HEK293 (cell line): ENCODE measurements at regions not wholly inside any gene's neighbourhood (a gene's known extent, or its start where the extent isn't known, plus 50 kb on each side); places are given as distances from the start of the nearest gene placed in this dataset.

Experiments
- CTCF ChIA-PET: fragments of 350-600 bp; formaldehyde crosslinking; extraction: SDS; loops from one replicate; lab custom pipeline; 2021; ENCODE audit warnings: antibody characterized with exemption; lab: Yijun Ruan, JAX
- POLR2A ChIA-PET: fragments of 300-600 bp; formaldehyde crosslinking; extraction: SDS; loops from one replicate; lab custom pipeline; 2020; ENCODE audit warnings: antibody characterized with exemption, inconsistent platforms; lab: Yijun Ruan, JAX
- H3K27ac ChIP-seq: fragments of 200-500 bp; sonication (Bioruptor generic); 2 replicates; pipeline ENCODE4 v1.5.1; 2014; ENCODE audit warnings: low read depth, low read length, control low read depth, inconsistent platforms; ENCODE audit errors: extremely low read depth
- H3K36me3 ChIP-seq, 2 experiments: fragments of 200-500 bp in 1 of 2; sonication (Bioruptor generic) in 1 of 2; 1 replicate in 1 of 2; 2 replicates in 1 of 2; pipeline ENCODE4 v1.5.1; 2014 to 2017; ENCODE audit warnings: inconsistent platforms in 2 of 2, low read length in 2 of 2; ENCODE audit not compliant: control insufficient read depth in 2 of 2, insufficient read depth in 1 of 2
- H3K4me1 ChIP-seq: fragments of 200-500 bp; sonication (Bioruptor generic); 2 replicates; pipeline ENCODE4 v1.5.1; 2014; ENCODE audit warnings: mild to moderate bottlenecking, low read length, inconsistent platforms; ENCODE audit not compliant: control insufficient read depth, insufficient read depth
- H3K4me3 ChIP-seq: 2 replicates; pipeline ENCODE4 v1.5.1; 2011; ENCODE audit warnings: low read depth, mild to moderate bottlenecking, control low read depth, low read length, moderate library complexity
- H3K9me3 ChIP-seq: fragments of 200-500 bp; sonication (Bioruptor generic); 2 replicates; pipeline ENCODE4 v1.5.1; 2014; ENCODE audit warnings: low read depth, low read length, inconsistent platforms; ENCODE audit not compliant: control insufficient read depth, insufficient read depth
- GLIS1 ChIP-seq: fragments of 450-650 bp; formaldehyde crosslinking; IDR thresholded peaks from 2 replicates; pipeline ENCODE4 v1.5.1; 2016; ENCODE audit warnings: missing biosample characterization, missing genetic modification characterization
- KLF7 ChIP-seq: fragments of 450-650 bp; formaldehyde crosslinking; IDR thresholded peaks from 2 replicates; pipeline ENCODE4 v1.5.1; 2016; ENCODE audit warnings: missing biosample characterization, missing genetic modification characterization, borderline replicate concordance
- PRDM2 ChIP-seq: fragments of 450-650 bp; formaldehyde crosslinking; IDR thresholded peaks from 2 replicates; pipeline ENCODE4 v1.5.1; 2016; ENCODE audit warnings: missing biosample characterization, missing genetic modification characterization, borderline replicate concordance
- PRDM6 ChIP-seq: fragments of 450-650 bp; formaldehyde crosslinking; IDR thresholded peaks from 2 replicates; pipeline ENCODE4 v1.5.1; 2017; ENCODE audit warnings: missing biosample characterization, missing genetic modification characterization
- RBAK ChIP-seq: fragments of 450-650 bp; formaldehyde crosslinking; IDR thresholded peaks from 2 replicates; pipeline ENCODE4 v1.5.1; 2016; ENCODE audit warnings: missing biosample characterization, missing genetic modification characterization
- YY2 ChIP-seq: fragments of 450-650 bp; formaldehyde crosslinking; IDR thresholded peaks from 2 replicates; pipeline ENCODE4 v1.5.1; 2016; ENCODE audit warnings: missing biosample characterization, missing genetic modification characterization
- ZNF112 ChIP-seq: fragments of 450-650 bp; formaldehyde crosslinking; IDR thresholded peaks from 2 replicates; pipeline ENCODE4 v1.5.0; 2017; ENCODE audit warnings: missing biosample characterization, missing genetic modification characterization
- ZNF280C ChIP-seq: fragments of 450-650 bp; formaldehyde crosslinking; IDR thresholded peaks from 2 replicates; pipeline ENCODE4 v1.5.1; 2016; ENCODE audit warnings: missing biosample characterization, missing genetic modification characterization
- ZNF335 ChIP-seq: fragments of 450-650 bp; formaldehyde crosslinking; conservative IDR thresholded peaks from 2 replicates; pipeline ENCODE4 v1.5.1; 2016; ENCODE audit warnings: missing biosample characterization, missing genetic modification characterization
- ZNF37A ChIP-seq: fragments of 450-650 bp; IDR thresholded peaks from 2 replicates; pipeline ENCODE4 v1.5.1; 2018; ENCODE audit warnings: missing biosample characterization, missing genetic modification characterization
- ZNF658 ChIP-seq: fragments of 450-650 bp; formaldehyde crosslinking; IDR thresholded peaks from 2 replicates; pipeline ENCODE4; 2016; ENCODE audit warnings: missing biosample characterization, missing genetic modification characterization
- ZNF701 ChIP-seq: fragments of 450-650 bp; formaldehyde crosslinking; IDR thresholded peaks from 2 replicates; pipeline ENCODE4 v1.5.1; 2016; ENCODE audit warnings: missing biosample characterization, missing genetic modification characterization
- ZNF837 ChIP-seq: fragments of 450-650 bp; formaldehyde crosslinking; IDR thresholded peaks from 2 replicates; pipeline ENCODE4 v1.5.1; 2016; ENCODE audit warnings: missing biosample characterization, missing genetic modification characterization
- ZXDB ChIP-seq: fragments of 450-650 bp; formaldehyde crosslinking; IDR thresholded peaks from 2 replicates; pipeline ENCODE4 v1.5.1; 2016; ENCODE audit warnings: missing biosample characterization, missing genetic modification characterization
- TF ChIP-seq, protein P1 (sequence below): fragments of 450-650 bp; IDR thresholded peaks from 2 replicates; pipeline ENCODE4 v1.5.1; 2018; ENCODE audit warnings: missing biosample characterization, mild to moderate bottlenecking, missing genetic modification characterization
- TF ChIP-seq, protein P2 (sequence below): fragments of 450-650 bp; formaldehyde crosslinking; IDR thresholded peaks from 2 replicates; pipeline ENCODE4; 2016; ENCODE audit warnings: missing biosample characterization, missing genetic modification characterization
- TF ChIP-seq, protein P3 (sequence below): fragments of 450-650 bp; formaldehyde crosslinking; IDR thresholded peaks from 2 replicates; pipeline ENCODE4 v1.5.1; 2016; ENCODE audit warnings: missing biosample characterization, missing genetic modification characterization, borderline replicate concordance

DNA sequence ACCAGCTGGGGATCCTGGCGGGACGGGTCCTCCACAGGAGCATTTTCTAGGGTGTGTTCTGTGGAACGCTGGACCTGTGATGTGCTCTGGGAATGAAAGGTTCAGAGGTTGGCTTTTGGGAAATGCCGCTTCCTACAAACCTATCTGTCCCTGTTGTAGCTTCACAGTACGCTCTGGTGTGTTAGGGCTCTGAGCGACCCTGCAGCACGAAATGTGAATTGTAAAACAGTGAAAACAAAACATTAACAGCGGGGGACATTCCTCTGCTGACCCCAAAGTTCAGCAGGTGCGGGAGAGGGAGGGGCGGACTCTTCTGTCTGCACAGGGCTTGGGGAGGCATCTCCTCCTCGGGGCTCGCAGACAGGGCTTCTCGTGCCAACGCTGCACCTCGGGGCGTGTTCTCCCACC, 155.9 kb downstream of the NRN1 start:
- CTCF ChIA-PET = interaction anchor here (0.6 kb wide), 1 partner anchor 55 kb away, joined by 3 read pairs; no protein-coding TSS in a partner anchor
- H3K4me1 ChIP-seq = no peaks in the 10 kb centered on the region
- POLR2A ChIA-PET = interaction anchor here (0.6 kb wide), 1 partner anchor 214 kb away, joined by 3 read pairs; no protein-coding TSS in a partner anchor
- no peak overlapping the region for H3K4me3 ChIP-seq
- no peak overlapping the region for H3K27ac ChIP-seq
- H3K36me3 ChIP-seq = no peaks in the 10 kb centered on the region
- TF ChIP-seq ZNF335 = no peak
- TF ChIP-seq YY2 (tag by site-specific recombination) = no peak
- no peak for TF ChIP-seq ZNF701 (tag by site-specific recombination)
- TF ChIP-seq, protein P1, sequence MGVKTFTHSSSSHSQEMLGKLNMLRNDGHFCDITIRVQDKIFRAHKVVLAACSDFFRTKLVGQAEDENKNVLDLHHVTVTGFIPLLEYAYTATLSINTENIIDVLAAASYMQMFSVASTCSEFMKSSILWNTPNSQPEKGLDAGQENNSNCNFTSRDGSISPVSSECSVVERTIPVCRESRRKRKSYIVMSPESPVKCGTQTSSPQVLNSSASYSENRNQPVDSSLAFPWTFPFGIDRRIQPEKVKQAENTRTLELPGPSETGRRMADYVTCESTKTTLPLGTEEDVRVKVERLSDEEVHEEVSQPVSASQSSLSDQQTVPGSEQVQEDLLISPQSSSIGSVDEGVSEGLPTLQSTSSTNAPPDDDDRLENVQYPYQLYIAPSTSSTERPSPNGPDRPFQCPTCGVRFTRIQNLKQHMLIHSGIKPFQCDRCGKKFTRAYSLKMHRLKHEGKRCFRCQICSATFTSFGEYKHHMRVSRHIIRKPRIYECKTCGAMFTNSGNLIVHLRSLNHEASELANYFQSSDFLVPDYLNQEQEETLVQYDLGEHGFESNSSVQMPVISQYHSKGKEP = no peak
- TF ChIP-seq ZNF658 = no peak
- TF ChIP-seq, protein P2, sequence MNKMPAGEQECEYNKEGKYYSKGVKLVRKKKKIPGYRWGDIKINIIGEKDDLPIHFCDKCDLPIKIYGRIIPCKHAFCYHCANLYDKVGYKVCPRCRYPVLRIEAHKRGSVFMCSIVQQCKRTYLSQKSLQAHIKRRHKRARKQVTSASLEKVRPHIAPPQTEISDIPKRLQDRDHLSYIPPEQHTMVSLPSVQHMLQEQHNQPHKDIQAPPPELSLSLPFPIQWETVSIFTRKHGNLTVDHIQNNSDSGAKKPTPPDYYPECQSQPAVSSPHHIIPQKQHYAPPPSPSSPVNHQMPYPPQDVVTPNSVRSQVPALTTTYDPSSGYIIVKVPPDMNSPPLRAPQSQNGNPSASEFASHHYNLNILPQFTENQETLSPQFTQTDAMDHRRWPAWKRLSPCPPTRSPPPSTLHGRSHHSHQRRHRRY (tag by site-specific recombination) = no peak
- TF ChIP-seq ZNF280C (tag by site-specific recombination) = no peak
- TF ChIP-seq RBAK (tag by site-specific recombination) = no peak
- H3K9me3 ChIP-seq = no peaks in the 10 kb centered on the region

DNA sequence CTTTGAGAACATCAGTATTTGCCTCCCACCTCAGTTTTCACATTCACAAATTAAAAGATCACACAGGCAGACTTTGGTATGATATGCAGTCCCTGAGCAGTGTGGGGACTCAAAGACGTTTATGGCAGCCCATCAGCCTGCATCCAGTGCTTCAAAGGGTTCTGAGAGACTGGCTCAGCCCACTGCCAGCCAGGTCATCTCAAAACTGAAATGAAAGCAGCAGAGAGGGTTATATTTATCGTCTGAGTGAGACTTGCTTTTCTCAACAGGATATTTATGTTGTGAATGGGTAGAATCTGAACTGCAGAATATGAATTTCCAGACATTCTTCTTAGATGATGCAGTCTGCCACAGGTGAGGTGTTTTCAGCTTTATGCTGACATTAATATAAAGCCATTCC, 159.8 kb downstream of the NRN1 start:
- Histone ChIP-seq H3K4me1 (no peaks in the 10 kb centered on the region), H3K27ac (no peak overlapping the region), H3K4me3 (no peak overlapping the region), H3K36me3 (no peaks in the 10 kb centered on the region), H3K9me3 (no peaks in the 10 kb centered on the region)
- ChIA-PET CTCF (no interaction called here), POLR2A (no interaction called here)
- TF ChIP-seq PRDM2 (tag by site-specific recombination) (no peak), ZNF837 (no peak), ZNF37A (no peak), KLF7 (no peak), ZXDB (tag by site-specific recombination) (no peak), PRDM6 (no peak), ZNF112 (no peak), GLIS1 (tag by site-specific recombination) (no peak), RBAK (tag by site-specific recombination) (no peak)
- TF ChIP-seq, protein P3, sequence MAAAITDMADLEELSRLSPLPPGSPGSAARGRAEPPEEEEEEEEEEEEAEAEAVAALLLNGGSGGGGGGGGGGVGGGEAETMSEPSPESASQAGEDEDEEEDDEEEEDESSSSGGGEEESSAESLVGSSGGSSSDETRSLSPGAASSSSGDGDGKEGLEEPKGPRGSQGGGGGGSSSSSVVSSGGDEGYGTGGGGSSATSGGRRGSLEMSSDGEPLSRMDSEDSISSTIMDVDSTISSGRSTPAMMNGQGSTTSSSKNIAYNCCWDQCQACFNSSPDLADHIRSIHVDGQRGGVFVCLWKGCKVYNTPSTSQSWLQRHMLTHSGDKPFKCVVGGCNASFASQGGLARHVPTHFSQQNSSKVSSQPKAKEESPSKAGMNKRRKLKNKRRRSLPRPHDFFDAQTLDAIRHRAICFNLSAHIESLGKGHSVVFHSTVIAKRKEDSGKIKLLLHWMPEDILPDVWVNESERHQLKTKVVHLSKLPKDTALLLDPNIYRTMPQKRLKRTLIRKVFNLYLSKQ (tag by site-specific recombination) = no peak
